ENCODE measurements at regions not wholly inside any gene's neighbourhood (a gene's known extent, or its start where the extent isn't known, plus 50 kb on each side); places are given as distances from the start of the nearest gene placed in this dataset.

DNA sequence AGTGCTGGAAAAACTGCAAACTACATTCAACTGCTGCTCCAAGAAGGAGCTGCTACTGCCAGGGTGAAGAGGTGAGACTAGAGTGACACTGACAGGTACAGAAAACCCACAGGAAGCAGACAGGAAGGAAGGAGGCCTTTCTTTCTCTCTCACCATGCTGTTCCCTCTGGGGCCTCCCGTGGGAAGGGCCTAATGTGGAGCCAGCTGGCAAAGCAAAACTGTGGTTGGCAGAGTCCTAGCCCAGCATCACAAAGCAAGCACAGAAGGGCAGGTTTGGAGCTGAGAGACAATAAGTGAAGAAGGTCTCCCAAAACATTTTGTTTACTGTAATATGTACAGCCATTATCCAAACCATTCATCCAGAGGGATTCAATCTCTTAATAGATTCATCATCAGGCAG lies 122.5 kb upstream of the MAX start:
- DNase-seq (ENCODE audit: low read depth): no peak

DNA sequence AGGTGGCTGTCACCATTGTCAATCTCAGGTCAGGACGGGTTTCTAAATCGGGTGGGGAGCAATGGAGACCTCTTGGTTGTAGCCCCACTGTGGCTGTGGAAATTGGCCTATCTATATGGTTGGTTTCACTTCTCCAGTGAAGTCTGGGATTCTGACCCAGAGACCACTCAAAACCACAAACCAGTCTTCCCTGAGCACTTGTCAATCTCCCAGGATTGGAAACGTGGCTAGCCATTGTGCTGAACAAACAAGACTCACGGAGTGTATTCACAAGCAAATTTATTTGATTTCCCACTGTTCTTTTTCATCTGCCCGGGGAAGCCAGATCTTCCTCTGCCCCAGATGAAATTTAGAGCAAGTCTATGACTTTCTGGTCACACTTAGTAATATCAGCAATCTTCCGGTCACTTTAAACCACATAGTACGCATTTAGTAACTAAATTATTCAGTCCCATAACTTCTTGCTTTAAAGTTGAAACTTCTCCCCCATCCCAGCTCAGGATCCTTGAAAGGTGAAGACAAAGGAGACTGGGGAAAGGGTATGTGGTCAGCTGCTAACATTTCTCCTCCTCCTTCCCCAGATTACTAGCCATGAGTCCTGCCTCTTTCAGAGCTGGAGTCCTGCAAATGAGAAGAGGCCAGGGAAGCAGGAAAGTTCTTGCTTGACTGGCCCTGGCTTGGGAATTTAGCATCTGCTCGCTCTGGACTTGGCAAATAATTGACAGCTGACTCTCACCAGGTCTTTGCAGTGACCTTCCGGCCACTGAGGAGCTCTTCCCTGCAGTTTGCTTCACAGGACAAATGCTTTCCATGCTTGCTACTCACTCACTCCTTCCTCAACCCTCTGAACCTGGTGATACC lies 123.2 kb upstream of the MAX start:
- no peak for DNase-seq (ENCODE audit: low read depth)

DNA sequence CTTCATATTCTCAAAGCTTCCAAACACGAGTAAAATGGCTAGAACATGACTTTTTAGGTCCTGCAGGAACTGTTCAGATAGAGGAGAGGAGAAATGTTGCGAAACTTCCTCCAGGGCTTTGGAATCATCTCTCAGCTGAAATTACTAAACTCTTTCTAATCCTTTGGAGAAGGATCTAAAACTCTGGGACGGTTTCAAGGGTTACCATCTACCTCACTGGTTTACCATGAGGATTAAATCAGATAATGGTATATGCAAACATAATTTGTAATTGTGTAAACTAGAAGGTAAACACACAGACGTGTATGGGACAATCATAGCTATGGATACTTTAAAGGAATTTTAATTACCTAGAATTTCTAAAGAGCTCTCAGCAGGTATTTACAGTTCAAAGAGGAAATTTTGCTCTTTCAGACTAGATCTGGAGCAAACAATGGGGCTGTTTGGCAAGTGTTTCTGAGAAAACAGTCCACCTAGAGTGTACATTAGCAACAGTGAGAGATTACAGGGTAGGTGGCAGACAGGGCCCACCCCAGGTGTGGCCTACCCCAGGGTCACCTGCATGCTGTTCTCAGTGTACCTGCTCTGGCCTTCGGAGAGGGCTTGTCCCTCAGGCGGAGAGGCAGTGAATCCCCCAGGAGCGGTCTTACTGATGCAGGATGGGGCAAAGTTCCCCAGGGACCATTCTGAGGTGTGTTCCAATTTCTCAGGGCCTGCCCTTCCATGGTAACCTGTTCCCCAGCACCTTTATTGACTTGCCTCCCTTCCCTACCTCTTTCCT lies 124.7 kb upstream of the MAX start:
- no peak for DNase-seq (ENCODE audit: low read depth)

DNA sequence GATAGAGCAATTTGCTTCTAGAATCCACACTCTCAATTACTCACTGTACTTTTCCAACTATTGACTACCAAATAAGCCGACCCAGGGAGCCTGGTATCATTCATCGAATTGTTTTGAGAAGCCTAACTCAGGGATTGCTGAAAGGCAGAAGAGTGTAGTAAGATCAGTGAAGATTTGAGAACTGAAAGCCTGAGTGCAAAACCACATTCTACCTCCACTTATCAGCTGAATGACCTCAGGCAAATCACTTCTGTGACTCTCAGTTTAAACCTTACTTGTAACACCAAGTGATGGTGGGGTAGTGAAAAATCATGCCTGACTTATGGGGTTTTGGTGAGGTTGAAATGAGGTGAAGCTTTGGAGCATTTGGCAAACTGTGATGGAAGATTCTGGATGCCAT lies 126.1 kb upstream of the MAX start:
- DNase-seq (ENCODE audit: low read depth): no peak

DNA sequence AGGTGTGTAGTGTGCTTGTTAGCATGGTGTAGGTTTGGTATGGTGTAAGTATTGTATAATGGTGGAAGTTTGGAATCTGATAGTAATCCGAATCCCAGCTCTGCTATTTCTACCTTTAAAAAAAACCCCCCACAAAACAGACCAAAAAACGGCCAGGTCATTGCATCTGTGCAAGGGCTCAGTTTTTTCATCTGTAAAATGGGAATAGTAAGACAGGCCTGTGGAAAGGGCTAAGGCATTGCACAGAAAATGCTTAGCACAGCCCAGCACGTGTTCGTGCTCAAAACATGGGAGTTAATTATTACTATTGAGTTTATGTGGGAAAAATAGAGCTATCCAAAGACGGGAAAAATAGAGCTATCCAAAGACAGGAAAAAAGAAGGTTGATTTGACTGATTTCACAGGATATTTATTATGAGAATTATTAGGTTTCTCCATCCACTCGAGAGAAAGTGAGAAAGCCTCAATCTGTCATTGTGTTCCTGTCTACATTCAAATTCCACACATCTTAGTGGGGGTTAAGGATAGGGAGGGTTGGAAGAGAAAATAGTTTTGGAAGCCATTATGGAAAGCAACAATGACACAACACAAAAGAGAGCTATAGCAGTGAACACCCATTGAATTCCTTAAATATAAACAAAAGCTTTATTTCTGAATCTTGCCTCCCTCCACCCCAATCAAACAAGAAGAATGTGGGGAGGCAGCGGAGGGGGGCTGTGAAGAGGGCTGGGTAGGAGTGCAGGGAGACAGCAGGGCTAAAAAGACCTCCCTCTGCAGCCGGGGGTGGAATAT lies 126.8 kb upstream of the MAX start:
- no peak for DNase-seq (ENCODE audit: low read depth)

DNA sequence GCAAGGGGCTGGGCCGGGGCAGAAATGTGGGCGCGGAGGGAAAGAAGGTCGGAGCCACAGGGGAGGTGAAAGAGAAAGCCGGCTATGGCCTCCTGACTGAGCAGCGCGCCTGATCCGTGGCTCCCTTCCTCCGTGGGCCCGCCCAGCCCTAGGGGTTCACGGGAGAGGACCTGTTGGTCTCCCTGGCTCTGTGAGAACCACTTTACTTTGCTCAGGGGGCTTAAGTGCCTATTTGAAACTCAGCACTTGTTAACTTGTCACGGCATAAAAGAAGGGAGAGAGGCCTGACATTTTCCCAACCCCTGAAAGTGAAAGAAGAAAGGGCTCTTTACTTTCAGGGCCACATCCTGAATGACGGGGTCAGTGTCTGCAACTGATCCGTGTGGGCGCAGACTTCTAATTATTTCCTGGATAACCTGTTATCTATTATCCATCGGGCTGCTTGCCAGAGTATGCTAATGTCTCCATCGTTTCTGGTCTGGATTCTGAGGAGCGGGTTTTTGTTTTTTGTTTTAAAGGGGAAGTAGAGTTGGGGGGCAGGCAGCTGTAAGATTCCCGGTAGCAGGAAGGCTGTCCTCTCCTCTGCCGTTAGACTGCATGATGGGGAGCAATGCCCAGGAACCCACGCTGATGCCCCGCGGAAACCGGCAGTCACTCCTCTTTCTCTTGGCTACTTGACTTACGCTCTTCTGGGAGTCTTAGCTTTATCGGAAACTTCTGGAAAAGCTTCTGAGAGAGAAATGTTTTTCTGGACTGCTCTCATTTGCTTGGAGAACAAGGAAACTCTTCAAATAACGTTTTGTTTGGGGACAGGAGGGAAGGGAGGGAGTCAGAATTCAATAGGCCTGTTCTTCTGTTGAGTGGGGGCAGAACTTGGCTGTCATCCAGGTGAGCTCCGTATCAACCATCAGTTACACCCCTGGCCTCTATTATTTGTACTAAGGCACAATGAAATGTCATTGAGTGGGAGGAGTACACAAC lies 127.7 kb upstream of the MAX start:
- DNase-seq (ENCODE audit: low read depth): no peak

DNA sequence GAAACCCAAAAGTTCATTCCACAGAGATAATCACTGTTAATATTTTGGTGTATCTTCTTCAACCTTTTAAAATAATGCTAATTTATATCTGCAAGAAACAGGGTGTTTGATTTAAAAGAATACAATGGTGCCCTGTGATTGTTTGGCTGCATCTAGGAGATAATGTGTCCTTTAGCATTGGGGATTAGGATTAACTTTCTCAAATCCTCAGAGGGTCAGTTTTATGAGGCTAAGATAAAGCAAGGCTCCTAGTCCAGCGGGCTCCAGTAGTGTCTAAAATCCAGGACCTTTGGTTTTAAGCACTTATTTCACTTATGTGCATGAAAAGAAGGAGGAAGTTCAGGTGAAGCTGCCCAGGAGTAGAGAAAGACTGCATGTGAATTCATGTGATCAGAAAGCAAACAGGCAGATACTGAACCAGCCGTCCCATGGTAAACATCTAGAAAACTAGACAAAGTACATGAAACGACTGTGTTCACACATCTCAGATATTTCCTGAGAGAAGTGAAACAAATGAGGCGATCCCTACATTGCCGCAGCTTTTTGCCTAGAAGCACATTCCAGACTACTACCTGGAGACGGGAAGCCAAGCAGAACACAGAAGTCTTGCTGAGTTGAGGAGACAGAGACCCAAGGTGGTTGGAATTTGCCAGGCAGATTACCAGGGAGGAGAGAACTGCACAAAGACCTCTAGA lies 129.1 kb upstream of the MAX start:
- no peak for DNase-seq (ENCODE audit: low read depth)

DNA sequence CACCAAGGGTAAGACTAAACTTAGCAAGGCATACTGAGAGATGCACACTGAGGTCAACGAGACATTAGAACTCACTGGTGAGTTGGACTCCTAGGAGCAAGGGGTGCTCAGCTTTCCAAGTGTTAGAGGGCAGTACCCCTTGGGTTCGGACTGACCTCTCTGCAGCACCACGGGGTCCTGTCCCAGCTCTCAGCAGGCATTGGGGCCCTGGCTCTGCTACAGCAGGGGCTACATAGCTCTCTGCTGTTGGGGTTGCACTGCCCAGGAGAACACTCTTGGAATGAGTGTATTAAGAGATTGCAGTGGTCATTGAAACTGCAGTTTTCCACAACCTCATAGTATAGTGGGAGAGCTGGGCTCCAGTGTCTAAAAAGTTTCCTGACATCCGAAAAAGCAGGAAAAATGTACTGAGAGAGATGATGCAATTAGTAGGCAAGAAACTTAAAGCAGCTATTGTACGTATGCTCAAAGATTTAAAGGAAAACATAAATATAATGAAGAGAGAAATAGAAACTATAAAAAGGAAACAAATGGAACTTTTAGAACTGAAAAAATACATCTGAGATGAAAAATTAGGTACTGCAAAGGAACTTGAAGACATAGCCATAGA lies 132.5 kb upstream of the MAX start:
- no peak for DNase-seq (ENCODE audit: low read depth)

DNA sequence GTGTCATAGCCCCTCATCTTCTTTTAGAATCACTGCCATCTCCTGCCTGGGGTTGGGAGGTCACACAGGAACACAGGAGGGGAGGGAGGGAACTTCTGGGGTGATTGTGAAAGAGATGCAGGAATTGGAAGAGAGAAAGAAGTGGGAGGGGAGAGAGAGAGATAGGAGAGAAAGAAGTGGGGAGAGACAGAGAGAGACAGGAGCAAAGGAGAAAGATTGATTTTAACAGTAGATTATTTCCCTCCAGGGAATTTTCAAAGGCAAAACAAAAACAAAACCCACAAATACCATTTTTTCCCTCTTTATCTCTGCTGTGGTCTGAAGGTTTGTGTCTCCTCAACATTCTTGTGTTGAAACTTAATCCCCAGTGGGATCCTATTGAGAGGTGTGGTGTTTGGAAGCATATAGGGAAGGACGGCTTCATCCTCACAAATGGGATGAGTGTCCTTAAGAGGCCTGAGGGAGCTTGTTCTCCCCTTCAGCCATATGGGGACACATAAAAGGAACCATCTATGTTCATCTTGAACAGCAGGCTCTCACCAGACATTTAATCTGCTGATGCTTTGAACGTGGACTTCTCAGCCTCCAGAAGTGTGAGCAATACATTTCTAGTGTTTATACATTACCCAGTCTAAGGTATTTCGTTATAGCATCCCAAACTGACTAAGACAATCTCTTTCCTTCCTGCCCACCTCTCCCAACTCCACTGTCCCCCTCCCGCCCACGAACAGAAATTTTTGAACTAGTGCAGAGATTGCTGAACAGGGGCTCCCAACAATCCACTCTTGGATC lies 134.9 kb upstream of the MAX start:
- DNase-seq (ENCODE audit: low read depth): no peak

DNA sequence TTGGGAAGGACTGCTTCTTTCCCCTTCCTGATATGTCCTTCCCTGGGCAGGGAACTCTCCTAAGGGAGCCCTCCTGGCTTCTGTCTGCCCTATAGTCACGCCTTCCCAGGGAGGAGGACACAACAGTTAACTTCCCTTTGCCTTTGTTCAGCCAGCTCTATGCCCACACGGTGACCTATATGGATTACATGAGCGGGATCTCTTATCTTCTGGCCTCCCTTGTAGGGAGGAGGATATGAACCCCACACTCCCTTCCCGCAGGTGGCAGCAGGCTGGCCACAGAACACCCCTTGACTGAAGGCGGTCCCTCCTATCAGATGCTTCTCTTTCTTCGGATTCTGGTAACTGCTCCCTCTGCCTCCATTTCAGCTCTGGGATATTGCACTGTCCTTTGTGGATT lies 135.6 kb upstream of the MAX start:
- no peak for DNase-seq (ENCODE audit: low read depth)

DNA sequence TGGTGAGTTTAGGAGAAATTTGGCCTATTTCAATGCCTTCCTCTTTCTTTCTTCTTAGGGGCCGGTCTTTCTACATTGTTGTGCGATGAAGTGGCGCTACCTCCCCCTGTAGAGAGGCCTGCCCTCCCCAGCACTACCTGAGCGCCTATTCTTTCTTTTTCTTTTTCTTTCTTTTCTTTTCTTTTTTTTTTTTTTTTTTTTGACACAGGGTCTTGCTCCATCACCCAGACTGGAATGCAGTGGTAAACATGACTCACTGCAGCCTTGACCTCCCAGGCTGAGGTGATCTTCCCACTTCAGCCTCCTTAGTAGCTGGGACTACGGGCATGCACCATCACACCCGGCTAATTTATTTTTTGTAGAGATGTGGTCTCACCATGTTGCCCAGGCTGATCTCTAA lies 136.1 kb upstream of the MAX start:
- no peak for DNase-seq (ENCODE audit: low read depth)

DNA sequence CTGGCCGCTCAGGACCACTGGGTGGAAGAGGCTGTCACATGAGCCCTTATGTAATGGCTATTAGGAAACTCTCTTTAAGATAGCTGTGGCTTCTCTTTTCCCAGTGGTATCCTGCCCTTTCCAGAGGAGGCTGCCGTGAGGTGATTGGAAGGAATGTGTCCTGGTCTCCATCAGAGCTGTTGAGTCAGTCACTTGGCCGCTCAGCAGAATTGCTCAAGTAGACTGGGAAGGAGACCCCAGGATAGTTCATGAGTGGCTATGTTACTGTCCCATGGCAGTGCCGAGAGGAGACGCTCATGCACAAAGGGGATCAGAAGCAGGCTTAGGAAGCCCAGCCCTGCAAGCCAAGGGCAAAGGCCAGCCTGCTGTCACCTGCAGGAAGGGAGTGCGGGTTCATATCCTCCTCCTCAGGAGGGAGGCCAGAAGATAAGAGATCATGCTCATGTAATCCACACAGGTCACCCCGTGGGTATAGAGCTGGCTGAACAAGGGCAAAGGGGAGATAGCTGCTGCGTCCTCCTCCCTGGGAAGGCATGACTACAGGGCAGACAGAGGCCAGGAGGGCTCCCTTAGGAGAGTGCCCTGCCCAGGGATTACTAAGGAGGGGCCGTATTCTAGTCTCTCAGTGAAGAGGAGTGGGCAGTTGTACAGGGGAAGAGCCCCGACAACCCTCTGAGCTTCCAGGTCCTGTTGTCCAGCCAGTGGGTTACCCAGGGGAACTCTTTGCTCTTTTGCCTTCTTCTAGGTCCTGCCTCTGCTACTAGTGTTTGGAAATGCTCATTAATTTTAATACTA lies 137.0 kb upstream of the MAX start:
- no peak for DNase-seq (ENCODE audit: low read depth)

DNA sequence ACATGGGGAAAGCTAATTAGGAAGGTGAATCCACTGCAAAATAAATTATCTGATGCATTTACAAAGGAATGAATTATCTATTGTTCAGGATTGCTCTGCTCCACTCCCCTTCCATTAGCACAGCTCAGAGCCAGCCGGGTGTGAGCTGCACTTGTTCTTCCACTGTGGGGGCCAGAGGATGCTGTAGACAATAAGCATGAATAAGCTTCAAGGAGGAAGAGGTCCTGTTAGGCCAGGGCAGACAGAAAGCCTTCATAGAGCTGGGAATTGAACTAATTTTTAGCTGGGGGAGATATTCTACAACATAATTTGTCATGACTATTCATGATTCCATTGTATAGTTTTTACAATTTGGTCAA lies 137.6 kb upstream of the MAX start:
- DNase-seq (ENCODE audit: low read depth): no peak

DNA sequence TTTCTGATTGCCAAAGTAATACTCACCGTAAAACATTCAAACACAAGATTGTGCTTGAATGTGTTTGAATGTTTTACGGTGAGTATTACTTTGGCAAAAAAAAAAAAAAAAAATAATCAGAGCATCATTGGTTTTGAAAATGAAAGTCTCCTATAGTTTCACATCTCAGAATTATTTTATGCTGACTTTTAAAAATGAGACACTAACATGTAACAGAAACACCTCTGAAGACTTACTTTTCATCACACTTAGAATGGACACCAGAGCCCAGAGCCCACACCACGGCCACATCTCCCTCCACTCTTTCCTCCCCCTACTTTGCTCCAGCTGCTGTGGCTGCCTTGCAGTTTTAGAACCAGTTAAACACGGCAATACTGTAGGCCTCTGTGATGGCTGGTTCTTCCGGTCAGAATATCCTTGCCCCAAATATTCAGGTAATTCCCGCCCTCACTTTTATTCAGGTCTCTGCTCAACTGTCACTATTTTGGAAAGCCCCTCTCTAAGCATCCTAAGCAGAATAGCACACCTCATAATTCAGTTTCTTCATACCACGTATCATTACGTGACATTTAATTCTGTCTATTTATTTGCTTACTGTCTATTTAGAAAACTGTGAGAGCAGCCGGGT lies 138.9 kb upstream of the MAX start:
- DNase-seq (ENCODE audit: low read depth): no peak

DNA sequence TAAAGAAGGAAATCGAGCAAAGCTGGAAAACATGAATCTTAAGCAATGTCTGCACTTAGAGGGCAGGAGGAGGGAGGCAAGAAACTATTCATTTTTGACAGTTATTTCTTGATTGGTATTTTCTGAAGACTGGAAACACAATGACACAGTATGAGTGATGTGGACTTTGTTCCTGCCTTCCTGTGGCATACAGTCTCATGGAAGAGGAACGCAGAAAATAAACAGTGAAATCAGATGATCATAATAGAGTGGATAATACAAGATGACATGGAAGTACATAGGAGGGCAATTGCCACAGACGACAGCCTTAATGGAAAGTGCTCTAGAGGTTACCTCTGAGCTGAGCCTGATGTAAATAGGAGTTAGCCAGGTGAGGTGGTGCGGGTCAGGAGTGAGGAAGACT lies 140.4 kb upstream of the MAX start:
- DNase-seq (ENCODE audit: low read depth): no peak

DNA sequence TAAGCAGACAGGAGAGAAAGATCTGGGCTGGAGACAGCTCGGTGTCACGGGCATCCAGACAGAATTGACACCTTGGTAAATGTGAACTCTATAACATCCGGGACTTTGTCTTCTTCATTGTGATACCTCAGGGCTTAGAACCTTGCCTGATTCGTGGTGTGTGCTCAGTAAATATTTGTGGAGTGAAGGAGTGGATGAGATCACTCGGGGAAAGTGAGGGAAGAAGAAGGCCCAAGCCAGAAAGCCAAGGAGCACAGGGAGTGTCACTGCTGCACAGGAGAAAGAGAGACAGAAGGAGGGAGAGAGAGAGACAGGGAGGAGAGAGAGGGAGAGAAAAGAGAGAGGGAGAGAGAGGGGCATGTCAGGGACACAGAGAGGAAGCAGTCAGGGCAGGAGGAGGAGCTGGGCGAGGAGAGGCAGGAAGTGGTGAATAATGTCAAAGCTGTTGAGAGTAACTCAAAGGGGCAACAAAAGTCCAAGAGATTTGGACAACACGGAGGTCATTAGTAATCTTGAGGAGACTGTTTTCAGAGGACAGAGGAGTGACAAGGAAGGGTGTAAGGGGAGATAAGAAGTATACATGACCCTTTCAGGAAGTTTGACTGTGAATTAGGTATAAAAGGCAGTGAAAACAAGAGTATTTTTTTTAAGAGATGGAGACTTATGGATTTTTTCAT lies 141.6 kb upstream of the MAX start:
- DNase-seq (ENCODE audit: low read depth): no peak

DNA sequence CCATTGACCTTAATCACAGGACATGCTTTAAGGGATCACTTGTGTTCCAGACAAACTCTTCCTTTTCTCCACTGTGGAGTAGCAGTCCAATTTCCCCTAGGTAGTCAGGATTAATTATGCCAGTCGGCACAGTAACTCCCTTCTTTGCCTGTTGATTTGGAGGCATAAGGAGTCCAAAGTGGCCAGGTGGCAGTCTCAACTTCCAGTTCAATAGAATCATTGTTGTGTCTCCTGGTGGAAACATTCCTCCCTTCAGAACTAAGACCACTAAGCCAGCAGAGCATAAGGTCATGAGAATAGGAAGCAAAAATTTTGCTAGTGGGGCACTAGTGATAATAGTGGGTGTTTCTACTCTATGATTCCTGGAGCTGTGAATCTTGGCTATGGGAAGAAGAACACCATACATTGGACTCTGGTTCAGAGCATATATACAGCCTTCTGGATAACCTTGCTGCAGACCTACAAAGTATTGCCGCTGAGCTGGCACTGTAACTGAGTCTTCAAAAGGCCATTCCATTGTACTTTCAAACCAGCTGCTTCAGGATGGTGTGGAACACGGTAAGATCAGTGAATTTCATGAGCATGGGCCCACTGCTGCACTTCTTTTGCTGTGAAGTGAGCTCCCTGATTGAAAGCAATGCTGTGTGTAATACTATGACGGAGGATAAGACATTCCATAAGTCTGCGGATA lies 147.3 kb upstream of the MAX start:
- no peak for DNase-seq (ENCODE audit: low read depth)
